HK-2 (cell line): ENCODE measurements at regions not wholly inside any gene's neighbourhood (a gene's known extent, or its start where the extent isn't known, plus 50 kb on each side); places are given as distances from the start of the nearest gene placed in this dataset.

Source experiments
- DNase-seq: peaks from one replicate; pipeline ENCODE4 v3.0.0-alpha.2; 2018; ENCODE audit not compliant: unreplicated experiment

DNA sequence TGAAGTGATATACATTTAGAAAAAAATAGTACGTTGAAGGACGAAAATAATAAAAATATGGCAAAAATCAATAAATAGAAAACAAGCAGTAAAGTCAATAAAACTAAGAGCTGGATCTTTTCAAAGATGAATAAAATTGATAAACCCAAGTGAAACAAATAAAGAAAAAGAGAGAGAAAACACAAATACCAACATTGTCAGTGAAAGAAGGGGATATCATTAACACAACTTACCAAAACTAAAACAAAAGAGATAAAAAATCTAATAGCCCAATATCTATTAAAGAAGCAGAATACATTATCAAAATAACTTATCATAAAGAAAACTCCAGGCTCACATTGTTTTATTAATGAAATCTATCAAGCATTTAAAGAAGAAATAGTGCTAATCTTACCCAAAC is 675.1 kb downstream of the UQCRFS1 start:
- DNase-seq: no peak

DNA sequence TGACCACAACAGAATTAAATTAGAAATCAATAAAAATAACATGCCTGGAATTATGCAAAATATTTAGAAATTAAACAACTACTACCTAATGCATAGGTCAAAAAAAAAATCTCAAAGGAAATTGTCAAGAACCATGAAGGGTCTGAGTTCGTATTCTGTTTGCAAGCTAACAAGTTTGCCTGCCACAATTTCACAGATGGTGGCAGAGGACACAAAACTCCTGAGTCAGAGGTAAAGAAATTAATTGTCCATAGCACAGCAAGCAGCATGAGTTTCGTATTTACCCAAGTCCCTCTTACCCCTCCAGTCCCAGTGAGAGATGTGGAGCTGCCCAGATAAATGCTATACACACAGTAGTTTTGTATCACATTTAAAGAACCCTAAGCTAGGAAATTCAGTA is 675.9 kb downstream of the UQCRFS1 start:
- DNase-seq: no peak

DNA sequence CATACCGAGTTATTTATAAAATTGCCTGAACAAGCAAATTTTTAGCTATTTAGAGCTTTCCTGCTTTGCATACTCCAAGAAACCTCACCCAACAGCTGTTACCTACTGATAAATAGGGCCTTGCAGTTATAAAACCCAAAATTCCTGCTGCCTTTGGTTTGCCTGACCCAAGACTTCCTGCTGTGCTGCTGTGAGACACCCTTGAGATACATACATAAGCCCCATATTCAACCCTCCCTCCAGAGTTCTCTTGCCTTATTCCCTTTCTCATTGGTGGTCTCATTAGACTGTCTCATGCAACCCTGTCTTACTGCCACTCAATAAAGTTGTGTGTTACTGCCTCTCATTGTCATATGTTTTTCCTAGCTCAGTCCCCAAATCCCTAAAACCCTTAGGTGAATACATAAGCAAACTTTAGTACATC is 677.6 kb downstream of the UQCRFS1 start:
- no peak for DNase-seq

DNA sequence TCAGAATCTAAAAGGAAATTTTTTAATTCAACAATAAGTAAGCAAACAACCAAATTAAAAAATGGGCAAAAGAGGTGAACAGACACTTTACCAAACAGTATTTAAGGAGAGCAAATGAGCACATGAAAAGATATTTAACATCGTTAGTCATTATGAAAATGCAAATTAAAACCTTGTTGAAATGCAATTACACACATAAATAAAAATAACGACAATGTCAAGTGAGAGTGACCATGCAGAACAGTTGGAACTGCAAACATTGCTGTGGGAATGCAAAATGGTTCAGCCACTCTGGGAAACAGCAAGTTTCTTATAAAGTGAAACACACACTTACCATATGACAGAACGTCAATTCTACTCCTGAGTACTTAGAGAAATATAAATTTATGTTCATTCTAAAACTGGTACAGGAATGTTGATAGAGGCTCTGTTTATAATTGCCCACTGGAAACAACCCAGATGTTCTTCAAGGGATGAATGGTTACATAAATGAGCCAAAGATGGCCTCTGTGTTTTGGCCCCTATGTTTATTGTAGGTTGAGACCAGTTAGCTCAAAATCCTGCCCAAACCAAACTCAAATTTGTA is 678.1 kb downstream of the UQCRFS1 start:
- DNase-seq: no peak

DNA sequence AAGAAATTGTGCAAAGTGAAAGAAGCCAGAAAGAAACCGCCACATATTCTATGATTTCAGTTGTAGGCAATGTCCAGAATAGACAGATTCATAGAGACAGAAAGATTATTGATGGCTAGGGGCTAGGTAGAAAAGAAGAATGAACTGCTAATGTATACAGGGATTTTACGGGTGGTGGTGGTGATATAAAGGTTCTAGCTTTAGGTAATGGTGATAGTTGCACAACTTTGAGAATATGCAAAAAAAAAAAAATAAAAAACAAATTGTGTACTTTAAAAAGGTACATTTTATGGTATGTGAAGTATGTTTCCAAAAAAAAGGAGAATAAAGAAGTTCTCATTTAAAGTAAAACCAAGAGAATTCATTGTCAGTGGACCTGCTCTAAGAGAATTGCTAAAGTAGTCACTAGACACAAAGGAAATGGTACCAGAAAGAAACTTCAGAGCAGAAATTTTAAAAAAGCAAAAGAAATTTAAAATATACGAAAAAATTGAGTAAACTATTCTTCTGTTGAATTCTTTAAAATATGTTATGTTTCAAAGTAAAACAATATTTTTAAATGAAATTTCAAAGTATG is 680.1 kb downstream of the UQCRFS1 start:
- DNase-seq: no peak

DNA sequence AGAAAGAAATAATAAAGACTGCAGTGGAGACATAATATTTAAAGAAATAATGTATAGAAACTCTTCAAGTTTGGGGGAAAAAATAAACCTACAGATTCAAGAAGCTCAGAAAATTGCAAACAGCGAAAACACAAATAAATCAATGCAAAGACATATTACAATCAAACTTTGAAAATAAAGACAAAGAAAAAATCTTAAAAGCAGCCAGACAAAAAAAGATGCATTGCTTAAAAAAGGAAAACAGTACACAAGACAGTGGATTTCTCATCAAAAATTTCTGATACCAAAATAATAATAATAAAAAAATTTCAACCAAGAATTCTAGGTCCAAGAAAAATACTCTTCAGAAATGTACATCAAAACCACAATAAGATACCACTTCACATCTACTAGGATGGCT is 681.0 kb downstream of the UQCRFS1 start:
- DNase-seq: no peak

DNA sequence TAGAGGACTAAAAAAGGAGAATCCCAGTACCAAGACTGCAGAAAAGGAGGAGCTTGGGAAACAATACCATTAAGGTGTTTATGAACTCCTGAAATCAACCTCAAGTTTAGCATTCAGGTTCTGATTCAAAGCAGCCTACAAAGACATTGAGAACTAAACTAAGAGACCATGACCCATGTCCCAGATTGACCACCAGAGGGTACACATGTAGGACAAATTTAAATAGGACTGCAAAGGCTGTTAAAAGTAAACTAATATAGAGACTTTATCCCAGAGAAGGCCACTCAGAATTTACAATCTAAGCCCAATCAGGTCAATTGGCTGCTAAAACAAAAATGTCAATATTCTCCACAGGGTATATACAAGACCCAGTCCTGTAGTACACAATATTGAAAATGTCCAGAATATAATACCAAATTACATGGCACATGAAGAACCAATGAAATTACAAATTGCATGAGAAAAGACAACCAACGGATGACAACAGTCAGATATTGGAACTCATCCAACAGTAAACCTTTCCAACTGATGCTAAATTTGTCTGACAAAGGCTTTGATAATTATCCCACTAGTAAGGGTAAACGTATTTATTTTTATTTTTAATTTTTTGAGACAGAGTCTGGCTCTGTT is 682.4 kb downstream of the UQCRFS1 start:
- no peak for DNase-seq

DNA sequence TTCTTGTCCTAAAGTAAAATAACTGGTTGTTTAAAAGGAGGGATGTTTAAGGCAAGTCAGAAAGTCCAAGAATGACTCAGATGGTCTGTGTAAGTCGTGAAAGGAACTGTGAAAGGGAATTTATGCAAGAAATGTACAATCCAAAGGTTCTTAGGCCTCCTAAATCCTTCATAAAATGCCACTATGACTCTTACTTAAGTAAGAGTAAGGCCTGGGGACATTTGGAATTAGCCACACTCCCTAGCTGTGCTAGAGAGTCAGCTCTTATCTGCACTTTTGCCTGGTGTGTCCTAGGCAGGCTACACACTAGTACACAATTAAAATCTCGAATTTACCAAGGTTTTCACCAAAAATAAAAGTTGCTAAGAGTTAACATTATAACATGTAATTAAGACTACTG is 686.9 kb downstream of the UQCRFS1 start:
- no peak for DNase-seq

DNA sequence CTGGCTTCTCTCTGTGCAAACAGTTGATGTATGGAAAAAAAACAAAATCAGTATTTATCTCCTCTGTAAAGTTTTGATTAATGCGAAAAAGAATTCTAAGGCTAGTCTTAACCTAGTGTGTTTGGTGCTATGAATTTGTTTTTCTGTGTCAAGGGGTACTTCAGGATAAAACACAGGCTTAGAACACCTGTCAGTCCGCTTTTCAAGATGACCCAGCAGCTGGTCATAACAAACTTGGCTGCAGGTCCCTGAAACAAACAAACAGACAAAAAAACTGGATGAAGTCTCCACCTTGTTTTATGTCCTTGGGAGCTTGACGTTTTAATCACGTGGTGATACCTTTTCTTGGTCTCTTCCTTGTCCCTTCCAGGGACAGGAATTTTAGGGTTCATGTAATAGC is 689.3 kb downstream of the UQCRFS1 start:
- DNase-seq: no peak

DNA sequence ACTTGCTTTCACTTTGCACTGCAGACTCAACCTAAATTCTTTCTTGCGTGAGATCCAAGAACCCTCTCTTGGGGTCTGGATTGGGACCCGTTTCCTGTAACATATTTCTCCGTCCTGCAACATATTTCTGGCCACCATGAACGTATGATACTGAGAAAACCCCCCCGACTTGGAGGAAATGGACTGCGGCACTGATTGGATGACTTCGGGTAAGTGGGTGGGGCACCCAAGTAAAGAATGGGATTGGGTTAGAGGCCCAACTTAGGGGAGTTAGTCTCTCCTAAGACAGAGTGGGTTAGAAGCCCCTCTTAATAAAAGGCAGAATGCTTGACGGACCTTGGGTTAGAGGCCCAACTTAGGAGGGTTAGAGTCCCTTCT is 690.4 kb downstream of the UQCRFS1 start:
- no peak for DNase-seq

DNA sequence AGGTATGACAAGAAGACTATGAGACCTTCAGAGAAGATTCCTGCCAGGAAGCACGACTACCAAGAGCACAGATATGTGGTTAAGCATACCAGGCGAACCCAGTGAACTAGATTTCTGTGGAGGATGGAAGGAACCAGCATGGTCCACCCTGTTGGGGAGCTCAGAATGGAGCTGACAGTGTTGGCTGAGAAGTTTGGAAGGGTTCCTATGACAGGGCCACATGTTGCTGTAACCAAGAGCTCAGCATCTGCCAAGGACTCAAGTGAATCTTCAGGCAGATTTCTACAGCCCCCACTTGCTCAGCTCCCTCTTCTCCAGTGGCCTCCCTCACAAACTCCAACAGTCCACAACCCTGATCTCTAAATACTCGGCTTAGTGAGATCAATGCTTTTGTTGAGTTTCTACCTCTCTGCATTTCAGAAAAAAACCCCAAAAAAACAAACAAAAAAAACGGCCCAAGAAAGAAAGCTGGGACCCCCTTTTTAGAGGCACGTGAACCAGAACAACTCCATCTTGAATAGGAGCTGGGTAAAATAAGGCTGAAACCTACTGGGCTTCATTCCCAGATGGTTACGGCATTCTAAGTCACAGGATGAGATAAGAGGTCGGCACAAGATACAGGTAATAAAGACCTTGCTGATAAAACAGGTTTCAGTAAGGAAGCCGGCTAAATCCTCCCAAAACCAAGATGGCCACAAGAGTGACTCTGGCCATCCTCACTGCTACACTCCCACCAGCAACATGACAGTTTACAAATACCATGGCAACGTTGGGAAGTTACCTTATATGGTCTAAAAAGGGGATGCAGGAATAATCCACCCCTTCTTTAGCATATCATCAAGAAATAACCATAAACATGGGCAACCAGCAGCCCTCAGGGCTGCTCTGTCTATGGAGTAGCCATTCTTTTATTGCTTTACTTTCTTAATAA is 691.1 kb downstream of the UQCRFS1 start:
- no peak for DNase-seq

DNA sequence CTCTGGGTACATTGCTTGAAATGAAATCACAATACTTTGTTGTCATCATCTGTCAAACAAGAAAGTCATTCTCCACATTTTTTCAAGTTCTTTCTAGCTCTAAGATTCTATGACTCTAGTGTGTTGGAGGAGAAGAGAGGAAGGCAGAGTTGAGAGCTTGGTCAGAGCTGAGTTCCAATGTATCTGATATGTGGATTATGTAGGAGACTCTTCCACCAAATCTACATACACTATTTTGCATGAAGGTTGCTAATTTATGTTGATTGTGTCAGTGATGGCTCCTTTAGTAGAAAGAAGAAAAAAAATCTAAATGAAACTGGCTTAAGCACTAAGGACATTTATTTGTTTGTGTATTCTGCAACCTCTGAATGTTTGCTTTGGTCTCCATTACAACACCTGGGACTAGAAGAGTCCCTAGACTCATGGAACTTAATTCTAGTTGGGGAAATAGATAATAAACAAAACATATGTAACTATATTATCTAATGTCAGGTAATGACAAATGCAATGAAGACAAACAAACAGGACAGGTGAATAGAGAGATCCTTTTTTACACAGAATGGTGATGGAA is 691.9 kb downstream of the UQCRFS1 start:
- DNase-seq: no peak

DNA sequence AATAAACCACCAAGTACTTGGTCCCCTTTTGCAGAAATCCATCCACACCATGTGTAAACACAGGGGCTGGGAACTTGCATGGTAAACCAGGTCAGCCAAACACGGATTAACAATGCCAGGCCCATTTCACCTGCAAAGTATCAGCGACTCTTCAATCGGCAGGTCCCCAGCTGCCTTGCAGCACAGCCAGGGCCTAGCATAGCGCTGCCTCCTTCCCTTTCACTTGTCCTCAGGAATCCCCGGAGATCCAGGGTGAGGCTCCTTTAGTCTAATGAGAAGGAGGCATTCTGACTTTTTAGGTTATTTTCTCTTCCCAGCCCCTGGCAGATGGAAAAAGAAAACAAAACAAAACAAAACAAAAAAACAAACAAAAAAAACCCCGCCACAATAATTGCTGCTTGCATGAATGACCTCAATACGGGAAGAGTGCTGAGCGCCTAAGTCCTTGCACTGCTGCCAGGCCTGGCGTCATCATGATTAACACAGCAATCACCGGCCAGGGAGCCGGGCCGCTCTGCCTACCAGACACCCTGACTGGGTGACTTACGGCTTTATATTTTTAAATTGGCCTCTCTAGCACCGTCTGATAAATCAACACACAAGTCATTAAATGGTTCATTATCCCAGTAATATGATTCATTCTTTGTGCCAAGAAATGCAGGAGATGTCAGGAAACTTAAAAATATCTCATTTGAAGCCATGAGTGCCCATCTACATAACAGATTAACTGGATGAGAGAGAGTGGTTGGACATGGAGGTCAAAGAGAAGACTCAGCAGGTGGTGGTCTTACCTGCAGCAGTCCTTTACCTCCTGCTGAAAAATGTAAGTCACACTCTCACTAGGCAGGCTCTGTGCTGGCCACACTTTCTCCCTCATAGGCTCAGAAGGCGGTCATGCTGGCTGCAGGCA is 692.7 kb downstream of the UQCRFS1 start:
- no peak for DNase-seq

DNA sequence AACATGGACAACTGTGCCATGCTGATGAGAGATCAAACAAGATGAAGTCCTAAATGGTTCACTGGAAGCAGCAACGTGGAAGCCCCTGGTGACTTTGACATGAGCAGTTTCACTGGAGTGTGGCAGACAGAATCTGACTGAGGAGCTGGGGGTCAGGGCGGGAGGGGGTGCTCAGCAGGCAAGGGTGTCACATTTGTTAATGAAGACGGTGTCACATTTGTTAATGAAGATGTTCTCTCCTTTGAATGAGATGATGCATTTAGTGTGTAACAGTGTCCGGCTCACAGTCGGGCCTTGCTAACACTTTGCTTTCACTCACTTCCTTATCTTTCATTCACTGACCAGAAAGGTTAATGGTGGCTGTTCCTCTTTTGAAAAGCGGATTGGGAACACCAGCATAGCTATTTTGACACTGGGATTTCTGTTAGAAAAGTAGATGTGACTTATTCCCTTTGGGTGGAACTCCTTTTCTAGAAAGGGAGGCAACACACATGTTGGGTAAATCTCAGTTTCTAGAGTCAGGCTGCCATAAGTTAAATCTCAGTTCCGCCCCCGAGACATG is 693.7 kb downstream of the UQCRFS1 start:
- DNase-seq: no peak

DNA sequence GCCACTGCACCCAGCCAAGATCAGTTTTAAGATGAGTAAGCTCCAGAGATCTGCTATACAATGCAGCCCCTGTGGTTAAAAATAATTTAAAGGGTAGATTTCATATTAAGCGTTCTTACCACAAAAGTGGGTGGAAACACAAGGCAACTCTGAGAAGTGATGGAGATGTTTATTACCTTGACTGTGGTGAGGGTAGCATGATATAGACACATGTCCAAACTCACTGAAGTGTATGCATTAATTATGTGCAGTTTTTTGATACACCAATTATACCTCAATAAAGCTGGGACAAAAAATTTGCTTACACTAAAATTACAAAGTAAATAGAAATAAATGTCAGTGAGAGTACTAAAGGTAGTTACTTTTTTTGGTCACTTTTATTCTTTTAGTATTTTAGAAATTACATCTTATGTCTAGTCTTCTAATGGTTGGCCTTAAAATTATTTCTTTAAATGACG is 696.5 kb downstream of the UQCRFS1 start:
- DNase-seq: no peak

DNA sequence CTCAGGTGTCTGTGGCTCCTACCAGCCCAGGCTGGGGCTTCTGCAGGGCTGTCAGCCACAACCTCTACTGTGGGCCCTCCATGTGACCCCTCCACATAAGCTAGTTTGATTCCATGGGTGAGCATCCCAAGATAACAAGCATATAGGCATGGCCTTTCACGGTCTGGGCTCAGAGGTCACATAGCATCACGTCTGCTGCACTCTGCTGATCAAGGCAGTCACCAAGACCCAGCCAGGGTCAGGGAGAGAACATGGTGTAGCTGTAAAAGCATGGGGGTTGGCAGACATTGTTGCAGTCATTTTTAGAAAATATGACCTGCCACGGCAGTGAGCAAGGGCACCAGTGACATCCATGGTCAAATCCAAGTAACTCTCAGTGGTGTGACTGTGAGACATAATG is 698.8 kb downstream of the UQCRFS1 start:
- DNase-seq: no peak

DNA sequence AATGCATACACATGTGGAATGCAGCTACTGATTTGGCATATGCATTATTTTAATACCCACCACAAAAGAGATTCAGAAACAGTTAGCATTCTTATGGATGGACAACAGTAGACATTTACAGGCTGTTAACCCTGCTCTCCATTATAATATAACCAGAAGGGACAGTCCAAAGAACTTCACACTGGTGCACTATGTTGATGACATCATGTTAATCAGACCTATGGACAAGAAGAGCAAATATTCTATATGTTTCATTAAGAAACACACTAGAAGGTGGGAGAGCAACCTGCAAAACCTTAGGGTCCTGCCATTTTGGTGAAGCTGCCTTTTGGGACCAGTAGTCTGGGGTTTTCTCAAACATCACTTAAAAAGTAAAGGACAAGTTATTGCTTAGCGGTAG is 701.3 kb downstream of the UQCRFS1 start:
- no peak for DNase-seq

DNA sequence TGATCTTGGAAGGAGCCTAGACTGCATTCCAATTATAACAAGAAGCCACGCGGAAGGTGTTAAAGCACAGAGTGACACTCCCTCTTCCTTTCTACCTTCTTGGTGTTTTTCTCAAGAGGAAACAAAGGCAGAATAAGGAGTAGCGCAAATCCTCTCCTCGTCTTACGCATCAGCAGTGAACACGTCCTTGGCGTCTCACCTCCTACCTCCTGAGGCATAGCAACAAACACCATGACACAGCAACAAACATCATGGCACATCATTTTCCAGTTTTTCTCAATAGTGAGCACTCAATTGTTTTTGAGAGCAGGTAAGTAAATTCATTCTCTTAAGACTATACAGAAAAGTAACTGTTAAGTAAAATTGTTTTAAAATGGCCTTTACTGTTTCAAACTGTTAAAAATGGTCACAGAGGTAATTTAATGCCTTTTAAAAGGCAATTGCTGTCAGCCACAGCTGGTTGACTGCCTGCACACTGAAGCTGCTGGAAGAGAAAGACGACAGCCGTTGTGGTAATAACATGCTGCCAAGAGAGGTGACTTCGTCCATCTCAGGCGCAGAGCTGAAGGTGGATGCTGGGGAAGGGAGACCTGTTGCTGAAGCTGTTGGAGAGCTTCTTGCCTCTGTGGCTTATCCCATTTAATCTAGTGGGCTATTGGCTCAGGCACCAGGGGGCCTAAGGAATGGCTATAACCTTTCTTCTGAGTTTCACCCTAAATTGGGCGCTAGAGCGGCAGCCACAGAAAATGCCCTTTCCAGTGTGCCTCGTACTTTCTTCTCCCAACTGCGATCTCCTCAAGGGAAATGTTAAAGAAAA is 703.7 kb downstream of the UQCRFS1 start:
- no peak for DNase-seq

DNA sequence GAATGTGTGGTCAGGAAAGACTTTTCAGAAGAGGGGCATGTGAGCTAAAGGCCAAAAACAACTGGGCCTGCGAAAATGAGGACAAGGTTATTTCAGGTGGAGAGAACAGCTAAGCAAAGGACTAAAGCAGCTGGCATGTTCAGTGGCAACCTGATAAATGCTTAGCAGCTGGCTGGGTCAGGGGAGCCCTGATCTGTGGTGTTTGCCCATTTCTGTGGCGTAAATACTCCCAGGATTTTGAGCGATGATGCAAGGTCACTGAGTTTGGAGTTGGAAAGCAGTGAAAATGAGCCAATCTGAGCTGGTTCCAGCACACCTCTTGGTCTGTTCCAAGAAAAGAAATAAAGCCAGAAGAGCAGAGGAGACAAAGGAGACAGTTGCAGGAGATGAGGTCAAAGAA is 704.3 kb downstream of the UQCRFS1 start:
- no peak for DNase-seq

DNA sequence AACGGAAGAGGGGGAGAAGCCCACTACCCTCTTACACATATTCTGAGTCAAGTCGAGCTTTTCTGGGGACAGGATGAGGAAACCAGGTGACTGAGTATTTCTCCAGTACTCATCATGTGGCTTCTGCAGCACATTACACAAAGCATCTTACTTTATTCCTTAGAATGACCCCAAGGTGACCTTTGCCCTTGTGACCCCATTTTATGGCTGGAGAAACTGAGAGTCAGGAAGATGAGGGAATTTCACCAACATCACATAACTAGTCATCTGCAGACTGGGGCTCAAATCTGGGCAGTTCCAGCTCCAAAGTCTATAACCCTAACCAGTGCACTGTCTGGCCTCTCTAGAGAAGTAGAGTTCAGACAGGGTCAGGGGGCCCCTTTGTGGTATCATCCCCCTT is 707.0 kb downstream of the UQCRFS1 start:
- no peak for DNase-seq
